B cell (primary cell): ENCODE measurements at regions not wholly inside any gene's neighbourhood (a gene's known extent, or its start where the extent isn't known, plus 50 kb on each side); places are given as distances from the start of the nearest gene placed in this dataset.

Source experiments
- EZH2 ChIP-seq: IDR thresholded peaks from 2 replicates; pipeline ENCODE4 v1.6.1; 2012; ENCODE audit warnings: borderline replicate concordance, low read depth, mild to moderate bottlenecking, moderate library complexity, low read length; ENCODE audit not compliant: insufficient read depth, poor library complexity, severe bottlenecking
- TF ChIP-seq, protein P1 (sequence below): fragments of 200-600 bp; IDR thresholded peaks from one replicate; pipeline ENCODE4 v1.8.0; 2022; ENCODE audit warnings: antibody characterized with exemption, mild to moderate bottlenecking

DNA sequence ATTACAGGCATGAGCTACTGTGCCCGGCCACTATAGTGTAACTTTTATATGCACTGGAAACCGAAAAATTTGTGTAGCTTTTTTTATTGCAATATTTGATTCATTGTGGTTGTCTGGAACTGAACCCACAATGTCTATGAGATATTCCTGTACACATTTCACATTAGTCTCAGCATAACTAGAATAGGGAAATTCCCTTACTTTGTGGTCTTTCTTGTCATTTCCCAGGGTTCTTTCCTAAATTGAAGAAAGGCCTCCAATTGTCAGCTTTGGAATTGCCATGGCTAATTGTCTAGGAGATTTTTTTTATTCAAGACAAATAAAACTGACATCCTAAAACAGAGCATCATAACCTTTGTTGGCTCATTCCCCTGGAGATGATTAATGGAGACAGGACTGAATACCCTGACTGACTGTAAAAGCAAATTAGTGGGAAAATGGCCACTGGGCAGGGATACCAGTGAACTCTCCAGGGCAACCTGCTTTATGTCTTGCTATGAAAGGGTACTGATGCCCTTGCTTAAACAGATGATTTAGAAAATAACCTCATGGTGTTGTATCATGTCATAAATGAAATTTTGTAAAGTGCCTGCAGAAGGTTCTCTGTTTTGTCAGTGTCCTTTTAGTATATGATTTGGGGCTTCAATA is 576.9 kb downstream of the RFPL4B start:
- TF ChIP-seq, protein P1, sequence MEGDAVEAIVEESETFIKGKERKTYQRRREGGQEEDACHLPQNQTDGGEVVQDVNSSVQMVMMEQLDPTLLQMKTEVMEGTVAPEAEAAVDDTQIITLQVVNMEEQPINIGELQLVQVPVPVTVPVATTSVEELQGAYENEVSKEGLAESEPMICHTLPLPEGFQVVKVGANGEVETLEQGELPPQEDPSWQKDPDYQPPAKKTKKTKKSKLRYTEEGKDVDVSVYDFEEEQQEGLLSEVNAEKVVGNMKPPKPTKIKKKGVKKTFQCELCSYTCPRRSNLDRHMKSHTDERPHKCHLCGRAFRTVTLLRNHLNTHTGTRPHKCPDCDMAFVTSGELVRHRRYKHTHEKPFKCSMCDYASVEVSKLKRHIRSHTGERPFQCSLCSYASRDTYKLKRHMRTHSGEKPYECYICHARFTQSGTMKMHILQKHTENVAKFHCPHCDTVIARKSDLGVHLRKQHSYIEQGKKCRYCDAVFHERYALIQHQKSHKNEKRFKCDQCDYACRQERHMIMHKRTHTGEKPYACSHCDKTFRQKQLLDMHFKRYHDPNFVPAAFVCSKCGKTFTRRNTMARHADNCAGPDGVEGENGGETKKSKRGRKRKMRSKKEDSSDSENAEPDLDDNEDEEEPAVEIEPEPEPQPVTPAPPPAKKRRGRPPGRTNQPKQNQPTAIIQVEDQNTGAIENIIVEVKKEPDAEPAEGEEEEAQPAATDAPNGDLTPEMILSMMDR: no peak
- no peak for TF ChIP-seq EZH2
